Muscle of arm (tissue), 1 donor: ENCODE measurements at regions not wholly inside any gene's neighbourhood (a gene's known extent, or its start where the extent isn't known, plus 50 kb on each side); places are given as distances from the start of the nearest gene placed in this dataset.

Experiments used
- DNase-seq: peaks from one replicate; pipeline ENCODE4 v3.0.0-alpha.2; 2013

GRCh38 chr5:175034924-175035323 lies 310.5 kb downstream of the MSX2 start:
- DNase-seq = no peak

- no peak for DNase-seq
These were observed 308.4 kb downstream of the MSX2 start for GRCh38 chr5:175032741-175033151.

GRCh38 chr5:175032013-175032412 lies 307.6 kb downstream of the MSX2 start:
- DNase-seq = no peak

- no peak for DNase-seq
These were observed 303.0 kb downstream of the MSX2 start for GRCh38 chr5:175027390-175027789.

- no peak for DNase-seq
These were observed 300.7 kb downstream of the MSX2 start for GRCh38 chr5:175025077-175025476.

- no peak for DNase-seq
These were observed 297.7 kb downstream of the MSX2 start for GRCh38 chr5:175021841-175022625.

- DNase-seq = no peak
These were observed 296.9 kb downstream of the MSX2 start for GRCh38 chr5:175021321-175021720.

- no peak for DNase-seq
These were observed 290.8 kb downstream of the MSX2 start for GRCh38 chr5:175015028-175015685.

- no peak for DNase-seq
These were observed 288.9 kb downstream of the MSX2 start for GRCh38 chr5:175013251-175013650.

- no peak for DNase-seq
These were observed 287.9 kb downstream of the MSX2 start for GRCh38 chr5:175012267-175012666.

GRCh38 chr5:175003531-175003930 lies 279.1 kb downstream of the MSX2 start:
- DNase-seq = no peak

GRCh38 chr5:175001876-175002645 lies 277.7 kb downstream of the MSX2 start:
- no peak for DNase-seq

GRCh38 chr5:175001311-175001710 lies 276.9 kb downstream of the MSX2 start:
- DNase-seq = no peak

- no peak for DNase-seq
These were observed 275.2 kb downstream of the MSX2 start for GRCh38 chr5:174999581-174999980.

GRCh38 chr5:174998131-174998730 lies 273.8 kb downstream of the MSX2 start:
- DNase-seq = no peak

GRCh38 chr5:174997688-174998087 lies 273.3 kb downstream of the MSX2 start:
- no peak for DNase-seq

GRCh38 chr5:174996941-174997340 lies 272.6 kb downstream of the MSX2 start:
- no peak for DNase-seq

- no peak for DNase-seq
These were observed 271.4 kb downstream of the MSX2 start for GRCh38 chr5:174995827-174996226.

- DNase-seq = no peak
These were observed 267.5 kb downstream of the MSX2 start for GRCh38 chr5:174991847-174992246.

GRCh38 chr5:174990909-174991308 lies 266.5 kb downstream of the MSX2 start:
- no peak for DNase-seq

GRCh38 chr5:174987443-174988012 lies 263.1 kb downstream of the MSX2 start:
- no peak for DNase-seq

- DNase-seq = no peak
These were observed 260.5 kb downstream of the MSX2 start for GRCh38 chr5:174984863-174985262.
